ENCODE measurements at regions not wholly inside any gene's neighbourhood (a gene's known extent, or its start where the extent isn't known, plus 50 kb on each side); places are given as distances from the start of the nearest gene placed in this dataset.

GRCh38 chr20:48177058-48177457 is 391.8 kb upstream of the SULF2 start:
- TF ChIP-seq YY1 (IDR thresholded peaks at IDR 0.05; ENCODE audit: insufficient read depth, insufficient read length) (no peak), ZNF274 (IDR thresholded peaks at IDR 0.05; ENCODE audit: low read depth, low read length) (no peak), SUZ12 (IDR thresholded peaks at IDR 0.05; ENCODE audit: extremely low read depth, insufficient read depth, insufficient read length) (no peak)
- Histone ChIP-seq H3K9me3 (ENCODE audit: insufficient read depth, low read length) (peaks cover 14% of the 10 kb centered on the region; the same call in 1 of the 2 replicates), H3K27me3 (ENCODE audit: insufficient read depth, insufficient read length) (no peaks in the 10 kb centered on the region), H3K4me1 (ENCODE audit: insufficient read depth, insufficient read length) (no peaks in the 10 kb centered on the region), H3K36me3 (ENCODE audit: insufficient read depth, insufficient read length, low read length) (no peaks in the 10 kb centered on the region), H3K9ac (ENCODE audit: insufficient read length, low read depth) (no peak overlapping the region), H3K4me3 (ENCODE audit: insufficient read length, low read depth) (no peak overlapping the region)
- no peak for DNase-seq (ENCODE audit: low read depth, low spot score)

- Histone ChIP-seq H3K27me3 (ENCODE audit: insufficient read depth, insufficient read length) (no peaks in the 10 kb centered on the region), H3K9ac (ENCODE audit: insufficient read length, low read depth) (no peak overlapping the region), H3K9me3 (ENCODE audit: insufficient read depth, low read length) (0 out of 2 replicates have a peak, but pooled peaks cover 9% of the 10 kb centered on the region), H3K4me3 (ENCODE audit: insufficient read length, low read depth) (no peak overlapping the region), H3K4me1 (ENCODE audit: insufficient read depth, insufficient read length) (no peaks in the 10 kb centered on the region), H3K36me3 (ENCODE audit: insufficient read depth, insufficient read length, low read length) (no peaks in the 10 kb centered on the region)
- DNase-seq (ENCODE audit: low read depth, low spot score), result no peak
- TF ChIP-seq SUZ12 (IDR thresholded peaks at IDR 0.05; ENCODE audit: extremely low read depth, insufficient read depth, insufficient read length), result no peak
- no peak for TF ChIP-seq ZNF274 (IDR thresholded peaks at IDR 0.05; ENCODE audit: low read depth, low read length)
- no peak for TF ChIP-seq YY1 (IDR thresholded peaks at IDR 0.05; ENCODE audit: insufficient read depth, insufficient read length)
Measured at GRCh38 chr20:48176139-48176538, 390.9 kb upstream of the SULF2 start.

GRCh38 chr20:48175261-48175660 is 390.0 kb upstream of the SULF2 start:
- no peak for TF ChIP-seq YY1 (IDR thresholded peaks at IDR 0.05; ENCODE audit: insufficient read depth, insufficient read length)
- TF ChIP-seq SUZ12 (IDR thresholded peaks at IDR 0.05; ENCODE audit: extremely low read depth, insufficient read depth, insufficient read length), result no peak
- no peak for TF ChIP-seq ZNF274 (IDR thresholded peaks at IDR 0.05; ENCODE audit: low read depth, low read length)
- Histone ChIP-seq H3K9me3 (ENCODE audit: insufficient read depth, low read length) (0 out of 2 replicates have a peak, but pooled peaks cover 3% of the 10 kb centered on the region), H3K36me3 (ENCODE audit: insufficient read depth, insufficient read length, low read length) (no peaks in the 10 kb centered on the region), H3K9ac (ENCODE audit: insufficient read length, low read depth) (no peak overlapping the region), H3K4me3 (ENCODE audit: insufficient read length, low read depth) (no peak overlapping the region), H3K27me3 (ENCODE audit: insufficient read depth, insufficient read length) (no peaks in the 10 kb centered on the region), H3K4me1 (ENCODE audit: insufficient read depth, insufficient read length) (no peaks in the 10 kb centered on the region)
- DNase-seq (ENCODE audit: low read depth, low spot score), result no peak

GRCh38 chr20:48172357-48172702 is 387.0 kb upstream of the SULF2 start:
- TF ChIP-seq YY1 (IDR thresholded peaks at IDR 0.05; ENCODE audit: insufficient read depth, insufficient read length) (no peak), SUZ12 (IDR thresholded peaks at IDR 0.05; ENCODE audit: extremely low read depth, insufficient read depth, insufficient read length) (no peak), ZNF274 (IDR thresholded peaks at IDR 0.05; ENCODE audit: low read depth, low read length) (no peak)
- Histone ChIP-seq H3K27me3 (ENCODE audit: insufficient read depth, insufficient read length) (no peaks in the 10 kb centered on the region), H3K9me3 (ENCODE audit: insufficient read depth, low read length) (no peaks in the 10 kb centered on the region), H3K36me3 (ENCODE audit: insufficient read depth, insufficient read length, low read length) (no peaks in the 10 kb centered on the region), H3K9ac (ENCODE audit: insufficient read length, low read depth) (no peak overlapping the region), H3K4me1 (ENCODE audit: insufficient read depth, insufficient read length) (no peaks in the 10 kb centered on the region), H3K4me3 (ENCODE audit: insufficient read length, low read depth) (no peak overlapping the region)
- no peak for DNase-seq (ENCODE audit: low read depth, low spot score)

GRCh38 chr20:48171626-48172356 is 386.5 kb upstream of the SULF2 start:
- Histone ChIP-seq H3K4me1 (ENCODE audit: insufficient read depth, insufficient read length) (no peaks in the 10 kb centered on the region), H3K27me3 (ENCODE audit: insufficient read depth, insufficient read length) (no peaks in the 10 kb centered on the region), H3K36me3 (ENCODE audit: insufficient read depth, insufficient read length, low read length) (no peaks in the 10 kb centered on the region), H3K9ac (ENCODE audit: insufficient read length, low read depth) (no peak overlapping the region), H3K9me3 (ENCODE audit: insufficient read depth, low read length) (no peaks in the 10 kb centered on the region), H3K4me3 (ENCODE audit: insufficient read length, low read depth) (no peak overlapping the region)
- no peak for DNase-seq (ENCODE audit: low read depth, low spot score)
- no peak for TF ChIP-seq ZNF274 (IDR thresholded peaks at IDR 0.05; ENCODE audit: low read depth, low read length)
- no peak for TF ChIP-seq SUZ12 (IDR thresholded peaks at IDR 0.05; ENCODE audit: extremely low read depth, insufficient read depth, insufficient read length)
- TF ChIP-seq YY1 (IDR thresholded peaks at IDR 0.05; ENCODE audit: insufficient read depth, insufficient read length), result no peak

GRCh38 chr20:48171071-48171470 is 385.8 kb upstream of the SULF2 start:
- Histone ChIP-seq H3K4me3 (ENCODE audit: insufficient read length, low read depth) (no peak overlapping the region), H3K4me1 (ENCODE audit: insufficient read depth, insufficient read length) (no peaks in the 10 kb centered on the region), H3K9me3 (ENCODE audit: insufficient read depth, low read length) (no peaks in the 10 kb centered on the region), H3K9ac (ENCODE audit: insufficient read length, low read depth) (no peak overlapping the region), H3K27me3 (ENCODE audit: insufficient read depth, insufficient read length) (no peaks in the 10 kb centered on the region), H3K36me3 (ENCODE audit: insufficient read depth, insufficient read length, low read length) (no peaks in the 10 kb centered on the region)
- DNase-seq (ENCODE audit: low read depth, low spot score), result no peak
- TF ChIP-seq ZNF274 (IDR thresholded peaks at IDR 0.05; ENCODE audit: low read depth, low read length), result no peak
- TF ChIP-seq SUZ12 (IDR thresholded peaks at IDR 0.05; ENCODE audit: extremely low read depth, insufficient read depth, insufficient read length), result no peak
- no peak for TF ChIP-seq YY1 (IDR thresholded peaks at IDR 0.05; ENCODE audit: insufficient read depth, insufficient read length)

- H3K9me3 ChIP-seq (ENCODE audit: insufficient read depth, low read length), result no peaks in the 10 kb centered on the region
- H3K4me1 ChIP-seq (ENCODE audit: insufficient read depth, insufficient read length), result no peaks in the 10 kb centered on the region
- no peak overlapping the region for H3K4me3 ChIP-seq (ENCODE audit: insufficient read length, low read depth)
- TF ChIP-seq ZNF274 (IDR thresholded peaks at IDR 0.05; ENCODE audit: low read depth, low read length) (no peak), YY1 (IDR thresholded peaks at IDR 0.05; ENCODE audit: insufficient read depth, insufficient read length) (no peak), SUZ12 (IDR thresholded peaks at IDR 0.05; ENCODE audit: extremely low read depth, insufficient read depth, insufficient read length) (no peak)
- no peak overlapping the region for H3K9ac ChIP-seq (ENCODE audit: insufficient read length, low read depth)
- H3K36me3 ChIP-seq (ENCODE audit: insufficient read depth, insufficient read length, low read length), result no peaks in the 10 kb centered on the region
- H3K27me3 ChIP-seq (ENCODE audit: insufficient read depth, insufficient read length), result no peaks in the 10 kb centered on the region
- DNase-seq (ENCODE audit: low read depth, low spot score), result no peak
Measured at GRCh38 chr20:48170625-48171024, 385.3 kb upstream of the SULF2 start.
